Tibial nerve (tissue), 4 donors: ENCODE measurements at regions not wholly inside any gene's neighbourhood (a gene's known extent, or its start where the extent isn't known, plus 50 kb on each side); places are given as distances from the start of the nearest gene placed in this dataset.

Experiments
- DNase-seq, 2 donors: peaks; one replicate each; pipeline ENCODE4 v3.0.0-alpha.2; 2019; ENCODE audit warnings: low spot score in 2 of 2
- H3K27ac ChIP-seq, 4 donors: fragments of 200-600 bp; sonication (generic) in 3 of 4; one replicate each; pipeline ENCODE4 v1.5.1; 2017 to 2019; ENCODE audit warnings: mild to moderate bottlenecking in 1 of 4
- H3K27me3 ChIP-seq, 2 donors: fragments of 200-600 bp; sonication (generic) in 1 of 2; one replicate each; pipeline versions ENCODE4 v1.5.1 to v1.6.0; 2017 to 2019
- H3K36me3 ChIP-seq, 3 donors: fragments of 200-600 bp; sonication (generic); one replicate each; pipeline ENCODE4 v1.5.1; 2018 to 2019
- H3K4me1 ChIP-seq, 4 donors: fragments of 200-600 bp; sonication (generic) in 3 of 4; one replicate each; pipeline ENCODE4 v1.5.1; 2017 to 2019
- H3K4me3 ChIP-seq, 4 donors: fragments of 200-600 bp; sonication (generic) in 3 of 4; one replicate each; pipeline ENCODE4 v1.5.1; 2017 to 2019; ENCODE audit warnings: mild to moderate bottlenecking in 1 of 4, moderate library complexity in 1 of 4
- H3K9me3 ChIP-seq, 4 donors: fragments of 200-600 bp; sonication (generic) in 3 of 4; one replicate each; pipeline ENCODE4 v1.5.1; 2017 to 2019
- CTCF ChIP-seq, 5 experiments: fragments of 200-600 bp in 3 of 5; fragments of 450-650 bp in 2 of 5; sonication (generic) in 3 of 5; IDR thresholded peaks; one replicate each; pipeline ENCODE4 v1.5.1; 2016 to 2019; ENCODE audit warnings: antibody characterized with exemption in 5 of 5, mild to moderate bottlenecking in 3 of 5, moderate library complexity in 2 of 5
- EP300 ChIP-seq, 2 donors: sonication (generic); formaldehyde crosslinking; IDR thresholded peaks; one replicate each; pipeline ENCODE4 v1.6.1; 2017; ENCODE audit warnings: antibody characterized with exemption in 2 of 2, mild to moderate bottlenecking in 1 of 2
- POLR2A ChIP-seq, 2 donors: fragments of 450-650 bp; IDR thresholded peaks; one replicate each; pipeline ENCODE4 v1.6.1; 2017; ENCODE audit warnings: antibody characterized with exemption in 2 of 2, mild to moderate bottlenecking in 2 of 2, moderate library complexity in 2 of 2
- WGBS, 2 donors: methylation state at CpG; one replicate each; pipeline ENCODE4 v1.1.5; 2018; 5-methylcytosine and 5-hydroxymethylcytosine counted together

- TF ChIP-seq POLR2A (IDR thresholded peaks at IDR 0.05) (no peak), EP300 (IDR thresholded peaks at IDR 0.05) (no peak), CTCF (IDR thresholded peaks at IDR 0.05) (no peak)
- H3K36me3 ChIP-seq: no peaks in the 10 kb centered on the region
- no peak for DNase-seq
- no peaks in the 10 kb centered on the region for H3K9me3 ChIP-seq
- H3K27me3 ChIP-seq: no peaks in the 10 kb centered on the region
- no peak overlapping the region for H3K27ac ChIP-seq
- no peak overlapping the region for H3K4me3 ChIP-seq
- no peaks in the 10 kb centered on the region for H3K4me1 ChIP-seq
These were observed 622.5 kb upstream of the NR5A2 start for GRCh38 chr1:199404976-199405375.

GRCh38 chr1:199405634-199406196 is 621.8 kb upstream of the NR5A2 start:
- WGBS, 2 donors: 72 to 88% methylated on average over 3 of the region's 3 CpGs

GRCh38 chr1:199410462-199410861 is 617.0 kb upstream of the NR5A2 start:
- Histone ChIP-seq H3K9me3 (peaks cover 0 to 1% (median 0%) of the 10 kb centered on the region in 4 donors), H3K4me3 (no peak overlapping the region), H3K27me3 (no peaks in the 10 kb centered on the region), H3K36me3 (no peaks in the 10 kb centered on the region), H3K27ac (no peak overlapping the region), H3K4me1 (no peaks in the 10 kb centered on the region)
- no peak for DNase-seq
- TF ChIP-seq EP300 (IDR thresholded peaks at IDR 0.05): no peak
- WGBS, 2 donors: 87 to 92% methylated on average over 3 of the region's 3 CpGs

More at GRCh38 chr1:199405634-199406196, 621.8 kb upstream of the NR5A2 start:
- H3K4me1 ChIP-seq: no peaks in the 10 kb centered on the region
- no peak overlapping the region for H3K27ac ChIP-seq
- no peaks in the 10 kb centered on the region for H3K9me3 ChIP-seq
- DNase-seq: no peak
- H3K4me3 ChIP-seq: no peak overlapping the region
- no peaks in the 10 kb centered on the region for H3K27me3 ChIP-seq
- TF ChIP-seq POLR2A (IDR thresholded peaks at IDR 0.05) (no peak), EP300 (IDR thresholded peaks at IDR 0.05) (no peak), CTCF (IDR thresholded peaks at IDR 0.05) (no peak)
- no peaks in the 10 kb centered on the region for H3K36me3 ChIP-seq

DNA sequence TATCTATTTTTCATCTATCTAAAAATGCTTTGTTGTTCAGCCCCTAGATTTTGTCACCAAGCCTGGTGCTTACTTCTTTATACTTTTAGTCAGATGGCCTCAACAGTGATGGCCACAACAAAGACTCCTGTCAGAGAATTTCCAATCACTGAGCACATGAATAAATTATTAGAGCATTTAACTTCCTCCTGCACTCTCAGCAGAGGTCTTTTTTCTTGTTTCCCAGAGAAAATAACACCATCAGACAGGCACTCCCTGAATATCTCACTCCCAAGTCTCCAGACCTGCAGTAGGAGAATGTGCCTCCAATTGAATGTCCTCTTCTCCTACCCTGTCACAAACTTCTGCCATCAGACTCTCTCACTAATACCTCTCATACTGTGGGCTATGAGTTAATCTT is 616.0 kb upstream of the NR5A2 start:
- Histone ChIP-seq H3K4me1 (no peaks in the 10 kb centered on the region), H3K9me3 (peaks cover 0 to 12% (median 0%) of the 10 kb centered on the region in 4 donors), H3K4me3 (no peak overlapping the region), H3K36me3 (no peaks in the 10 kb centered on the region), H3K27me3 (no peaks in the 10 kb centered on the region), H3K27ac (no peak overlapping the region)
- no peak for DNase-seq
- TF ChIP-seq POLR2A (IDR thresholded peaks at IDR 0.05) (no peak), EP300 (IDR thresholded peaks at IDR 0.05) (no peak)

DNA sequence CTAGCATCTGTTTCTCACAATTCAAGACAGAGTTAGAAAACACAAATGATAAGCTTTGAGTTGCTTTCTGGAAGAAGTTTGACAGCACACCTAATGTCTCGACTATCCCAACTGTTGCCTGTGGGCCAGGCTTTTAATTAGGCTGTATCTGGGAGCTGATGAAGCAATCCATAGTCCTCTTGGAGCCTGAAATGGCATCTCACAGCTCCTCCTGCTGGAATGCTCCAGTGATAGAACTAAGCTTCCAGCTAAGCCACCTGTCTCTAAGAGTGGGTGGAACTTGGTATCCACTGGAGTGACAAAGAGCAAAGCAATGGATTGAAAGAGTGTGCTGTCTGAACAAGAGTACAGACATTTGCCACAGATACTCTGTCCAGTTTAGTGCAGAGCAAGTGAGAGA is 605.3 kb upstream of the NR5A2 start:
- WGBS, 2 donors: 65 to 67% methylated on average over 1 of the region's 1 CpG
- TF ChIP-seq CTCF (IDR thresholded peaks at IDR 0.05): no peak
- no peak for TF ChIP-seq EP300 (IDR thresholded peaks at IDR 0.05)
- TF ChIP-seq POLR2A (IDR thresholded peaks at IDR 0.05): no peak
- DNase-seq: no peak
- no peaks in the 10 kb centered on the region for H3K27me3 ChIP-seq
- H3K36me3 ChIP-seq: no peaks in the 10 kb centered on the region
- H3K27ac ChIP-seq: no peak overlapping the region
- peaks cover 0 to 12% (median 4%) of the 10 kb centered on the region in 4 donors for H3K9me3 ChIP-seq
- H3K4me1 ChIP-seq: no peaks in the 10 kb centered on the region
- H3K4me3 ChIP-seq: no peak overlapping the region

- WGBS, 2 donors: 65 to 80% methylated on average over 4 of the region's 4 CpGs
- Histone ChIP-seq H3K9me3 (peaks cover 0 to 12% (median 0%) of the 10 kb centered on the region in 4 donors), H3K36me3 (no peaks in the 10 kb centered on the region), H3K4me1 (no peaks in the 10 kb centered on the region), H3K4me3 (no peak overlapping the region), H3K27ac (no peak overlapping the region), H3K27me3 (no peaks in the 10 kb centered on the region)
- DNase-seq: no peak
- TF ChIP-seq CTCF (IDR thresholded peaks at IDR 0.05) (no peak), EP300 (IDR thresholded peaks at IDR 0.05) (no peak), POLR2A (IDR thresholded peaks at IDR 0.05) (no peak)
These were observed 579.6 kb upstream of the NR5A2 start for GRCh38 chr1:199447906-199448305.
